GM12872 (cell line): ENCODE measurements at regions not wholly inside any gene's neighbourhood (a gene's known extent, or its start where the extent isn't known, plus 50 kb on each side); places are given as distances from the start of the nearest gene placed in this dataset.

ENCODE experiments used
- CTCF ChIP-seq: IDR thresholded peaks from 3 replicates; pipeline ENCODE4 v1.5.1; 2011; ENCODE audit warnings: low read depth, mild to moderate bottlenecking, low read length, moderate library complexity; ENCODE audit not compliant: insufficient read depth

DNA sequence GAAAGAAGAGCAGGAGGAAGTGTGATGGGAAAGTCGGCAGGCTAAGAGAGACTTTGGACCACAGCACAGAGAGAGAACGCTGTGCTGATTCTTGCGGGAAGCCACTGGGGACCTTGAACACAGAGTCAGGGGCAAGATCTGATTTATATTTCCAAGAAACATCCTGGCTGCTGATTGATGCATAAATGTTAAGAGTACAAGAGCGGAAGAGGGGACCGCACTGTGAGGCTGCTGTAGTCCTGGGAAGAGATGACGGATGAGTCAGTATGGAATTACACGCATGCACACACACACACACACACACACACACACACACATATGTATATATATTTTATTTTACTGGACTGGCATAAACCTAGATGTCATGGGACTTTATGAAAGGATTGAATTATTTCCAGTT lies 865.6 kb upstream of the ID2 start:
- TF ChIP-seq CTCF, result no peak

DNA sequence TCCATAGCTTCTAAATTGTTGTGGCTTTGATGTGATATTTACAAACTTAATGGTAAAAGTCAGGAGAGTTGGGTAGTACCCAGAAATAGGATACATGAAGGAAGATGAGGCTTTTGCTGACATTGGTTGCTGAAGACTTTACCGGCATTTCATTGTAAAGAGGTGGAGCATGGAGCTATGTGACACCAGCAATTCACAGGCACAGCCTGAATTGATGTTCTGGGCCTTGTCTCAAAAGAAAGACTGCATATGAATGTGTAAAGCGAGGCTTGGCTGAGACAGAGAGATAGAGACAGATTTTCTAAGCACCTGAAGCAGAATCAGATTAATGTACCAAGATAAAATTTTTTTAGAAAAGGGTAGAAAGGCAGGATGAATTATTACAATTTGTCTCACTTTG lies 864.9 kb upstream of the ID2 start:
- no peak for TF ChIP-seq CTCF

GRCh38 chr2:7819316-7819715 lies 862.5 kb upstream of the ID2 start:
- no peak for TF ChIP-seq CTCF

GRCh38 chr2:7819850-7820249 lies 862.0 kb upstream of the ID2 start:
- no peak for TF ChIP-seq CTCF

- no peak for TF ChIP-seq CTCF
Observed at GRCh38 chr2:7824211-7824610, 857.6 kb upstream of the ID2 start.

DNA sequence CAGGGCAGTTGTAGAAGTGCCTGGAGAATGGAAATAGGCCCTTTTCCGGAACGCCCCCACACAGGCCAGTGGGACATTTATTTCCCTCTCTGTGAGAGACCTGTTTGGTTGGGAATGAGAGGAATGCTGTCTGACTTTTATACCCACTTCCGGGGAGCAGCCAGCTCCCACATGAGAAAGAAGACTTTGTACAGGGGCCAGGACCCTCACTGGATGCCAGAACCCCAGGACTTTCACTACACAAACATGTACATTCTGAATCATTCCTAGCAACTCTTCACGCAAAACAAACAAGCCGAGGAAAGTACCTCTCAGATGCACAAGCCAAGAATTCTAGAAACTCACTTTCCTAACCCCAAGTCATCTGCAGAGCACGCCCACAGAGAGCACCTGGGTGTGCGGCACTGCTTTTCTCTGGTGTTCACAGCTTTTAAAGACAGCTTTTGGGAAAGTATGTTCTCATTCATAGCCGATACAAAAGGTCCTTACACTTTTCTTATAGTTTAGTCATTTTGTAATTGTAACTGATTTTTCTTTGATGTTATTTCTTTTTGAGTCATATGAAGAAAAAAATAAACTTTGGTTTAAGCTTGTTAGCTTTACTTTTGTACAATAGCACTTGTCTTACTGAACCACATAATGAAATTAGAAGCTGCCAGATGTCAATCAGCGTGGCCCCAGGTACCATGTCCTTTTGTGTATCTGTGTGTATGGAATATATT lies 856.1 kb upstream of the ID2 start:
- TF ChIP-seq CTCF, result no peak

GRCh38 chr2:7826656-7827055 lies 855.2 kb upstream of the ID2 start:
- TF ChIP-seq CTCF, result no peak
